ENCODE measurements at regions not wholly inside any gene's neighbourhood (a gene's known extent, or its start where the extent isn't known, plus 50 kb on each side); places are given as distances from the start of the nearest gene placed in this dataset.

DNA sequence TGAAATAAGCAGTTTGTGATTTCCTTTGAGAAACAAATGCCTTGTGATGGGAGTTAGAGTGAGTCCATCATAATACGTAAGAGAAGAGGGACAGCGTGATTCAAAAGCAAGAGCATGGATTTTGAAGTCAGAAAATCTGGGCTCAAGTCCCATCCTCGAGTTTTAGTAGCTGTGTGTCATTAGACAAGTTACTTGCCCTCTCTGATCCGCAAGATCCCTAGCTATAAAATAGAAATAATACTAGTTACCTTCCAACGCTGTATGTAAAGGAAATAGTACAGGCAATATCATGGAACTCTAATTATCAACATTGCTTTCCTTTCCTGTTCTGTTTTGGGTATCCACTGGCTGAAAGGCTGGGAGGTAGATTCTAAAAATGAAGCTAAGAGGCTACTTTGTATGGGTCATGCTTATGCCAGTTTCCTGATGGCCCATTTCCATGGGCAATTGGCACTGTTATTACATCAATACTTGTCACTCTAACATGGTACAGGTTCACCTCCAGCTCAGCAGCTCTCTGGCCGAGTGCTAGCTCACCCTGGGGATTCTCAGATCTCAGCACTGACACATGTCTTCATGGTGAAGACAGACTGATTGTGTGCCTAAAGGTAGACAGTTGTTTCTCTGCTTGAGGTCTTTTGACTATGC lies 241.7 kb upstream of the KLF4 start:
- no peaks in the 10 kb centered on the region for H3K79me2 ChIP-seq (replicated peaks; ENCODE audit: insufficient read depth)
- Mint-ChIP-seq H3K4me3 (no peak overlapping the region), H3K27me3 (ENCODE audit: insufficient read depth, low read depth, poor library complexity) (peaks cover 2% of the 10 kb centered on the region), H3K4me1 (no peaks in the 10 kb centered on the region; the same call in 2 of the 3 replicates), H3K27ac (no peak overlapping the region), H3K9me3 (no peaks in the 10 kb centered on the region), H3K36me3 (ENCODE audit: low read depth) (no peaks in the 10 kb centered on the region)
- DNase-seq (ENCODE audit: low spot score) (no peak), ATAC-seq (no peak)
- no peaks in the 10 kb centered on the region for H3K27me3 ChIP-seq (ENCODE audit: insufficient read depth)
- H3K4me1 ChIP-seq (ENCODE audit: insufficient read depth): no peaks in the 10 kb centered on the region
- H3K4me2 ChIP-seq: no peak overlapping the region
- H3K27ac ChIP-seq (ENCODE audit: low read depth): no peak overlapping the region
- no peak for TF ChIP-seq ETS1 (IDR thresholded peaks at IDR 0.05)
- no peak for TF ChIP-seq REST (IDR thresholded peaks at IDR 0.05; ENCODE audit: unreplicated experiment)
- no peak for TF ChIP-seq NANOG (IDR thresholded peaks at IDR 0.05; ENCODE audit: borderline replicate concordance)
- no peak for TF ChIP-seq EZH2phosphoT487 (IDR thresholded peaks at IDR 0.05; ENCODE audit: unreplicated experiment)
- TF ChIP-seq, protein P1, sequence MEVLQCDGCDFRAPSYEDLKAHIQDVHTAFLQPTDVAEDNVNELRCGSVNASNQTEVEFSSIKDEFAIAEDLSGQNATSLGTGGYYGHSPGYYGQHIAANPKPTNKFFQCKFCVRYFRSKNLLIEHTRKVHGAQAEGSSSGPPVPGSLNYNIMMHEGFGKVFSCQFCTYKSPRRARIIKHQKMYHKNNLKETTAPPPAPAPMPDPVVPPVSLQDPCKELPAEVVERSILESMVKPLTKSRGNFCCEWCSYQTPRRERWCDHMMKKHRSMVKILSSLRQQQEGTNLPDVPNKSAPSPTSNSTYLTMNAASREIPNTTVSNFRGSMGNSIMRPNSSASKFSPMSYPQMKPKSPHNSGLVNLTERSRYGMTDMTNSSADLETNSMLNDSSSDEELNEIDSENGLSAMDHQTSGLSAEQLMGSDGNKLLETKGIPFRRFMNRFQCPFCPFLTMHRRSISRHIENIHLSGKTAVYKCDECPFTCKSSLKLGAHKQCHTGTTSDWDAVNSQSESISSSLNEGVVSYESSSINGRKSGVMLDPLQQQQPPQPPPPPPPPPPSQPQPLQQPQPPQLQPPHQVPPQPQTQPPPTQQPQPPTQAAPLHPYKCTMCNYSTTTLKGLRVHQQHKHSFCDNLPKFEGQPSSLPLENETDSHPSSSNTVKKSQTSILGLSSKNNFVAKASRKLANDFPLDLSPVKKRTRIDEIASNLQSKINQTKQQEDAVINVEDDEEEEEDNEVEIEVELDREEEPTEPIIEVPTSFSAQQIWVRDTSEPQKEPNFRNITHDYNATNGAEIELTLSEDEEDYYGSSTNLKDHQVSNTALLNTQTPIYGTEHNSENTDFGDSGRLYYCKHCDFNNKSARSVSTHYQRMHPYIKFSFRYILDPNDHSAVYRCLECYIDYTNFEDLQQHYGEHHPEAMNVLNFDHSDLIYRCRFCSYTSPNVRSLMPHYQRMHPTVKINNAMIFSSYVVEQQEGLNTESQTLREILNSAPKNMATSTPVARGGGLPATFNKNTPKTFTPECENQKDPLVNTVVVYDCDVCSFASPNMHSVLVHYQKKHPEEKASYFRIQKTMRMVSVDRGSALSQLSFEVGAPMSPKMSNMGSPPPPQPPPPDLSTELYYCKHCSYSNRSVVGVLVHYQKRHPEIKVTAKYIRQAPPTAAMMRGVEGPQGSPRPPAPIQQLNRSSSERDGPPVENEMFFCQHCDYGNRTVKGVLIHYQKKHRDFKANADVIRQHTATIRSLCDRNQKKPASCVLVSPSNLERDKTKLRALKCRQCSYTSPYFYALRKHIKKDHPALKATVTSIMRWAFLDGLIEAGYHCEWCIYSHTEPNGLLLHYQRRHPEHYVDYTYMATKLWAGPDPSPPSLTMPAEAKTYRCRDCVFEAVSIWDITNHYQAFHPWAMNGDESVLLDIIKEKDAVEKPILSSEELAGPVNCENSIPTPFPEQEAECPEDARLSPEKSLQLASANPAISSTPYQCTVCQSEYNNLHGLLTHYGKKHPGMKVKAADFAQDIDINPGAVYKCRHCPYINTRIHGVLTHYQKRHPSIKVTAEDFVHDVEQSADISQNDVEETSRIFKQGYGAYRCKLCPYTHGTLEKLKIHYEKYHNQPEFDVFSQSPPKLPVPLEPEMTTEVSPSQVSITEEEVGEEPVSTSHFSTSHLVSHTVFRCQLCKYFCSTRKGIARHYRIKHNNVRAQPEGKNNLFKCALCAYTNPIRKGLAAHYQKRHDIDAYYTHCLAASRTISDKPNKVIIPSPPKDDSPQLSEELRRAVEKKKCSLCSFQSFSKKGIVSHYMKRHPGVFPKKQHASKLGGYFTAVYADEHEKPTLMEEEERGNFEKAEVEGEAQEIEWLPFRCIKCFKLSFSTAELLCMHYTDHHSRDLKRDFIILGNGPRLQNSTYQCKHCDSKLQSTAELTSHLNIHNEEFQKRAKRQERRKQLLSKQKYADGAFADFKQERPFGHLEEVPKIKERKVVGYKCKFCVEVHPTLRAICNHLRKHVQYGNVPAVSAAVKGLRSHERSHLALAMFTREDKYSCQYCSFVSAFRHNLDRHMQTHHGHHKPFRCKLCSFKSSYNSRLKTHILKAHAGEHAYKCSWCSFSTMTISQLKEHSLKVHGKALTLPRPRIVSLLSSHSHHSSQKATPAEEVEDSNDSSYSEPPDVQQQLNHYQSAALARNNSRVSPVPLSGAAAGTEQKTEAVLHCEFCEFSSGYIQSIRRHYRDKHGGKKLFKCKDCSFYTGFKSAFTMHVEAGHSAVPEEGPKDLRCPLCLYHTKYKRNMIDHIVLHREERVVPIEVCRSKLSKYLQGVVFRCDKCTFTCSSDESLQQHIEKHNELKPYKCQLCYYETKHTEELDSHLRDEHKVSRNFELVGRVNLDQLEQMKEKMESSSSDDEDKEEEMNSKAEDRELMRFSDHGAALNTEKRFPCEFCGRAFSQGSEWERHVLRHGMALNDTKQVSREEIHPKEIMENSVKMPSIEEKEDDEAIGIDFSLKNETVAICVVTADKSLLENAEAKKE (CRISPR knock-in tag; IDR thresholded peaks at IDR 0.05): no peak
- no peaks in the 10 kb centered on the region for H3F3A ChIP-seq (replicated peaks; ENCODE audit: low read depth)
- H4K20me1 ChIP-seq (replicated peaks; ENCODE audit: insufficient read depth): no peaks in the 10 kb centered on the region
- H3K4me3 ChIP-seq: no peak overlapping the region
- H2AFZ ChIP-seq: no peak overlapping the region
- H3K9me2 ChIP-seq (ENCODE audit: insufficient read depth): 0 out of 2 replicates have a peak, but pooled peaks cover 4% of the 10 kb centered on the region
- H3K36me3 ChIP-seq (ENCODE audit: insufficient read depth): no peaks in the 10 kb centered on the region

Data from GM23338 (cell line).